Hepatocyte (in vitro differentiated cells): ENCODE measurements at regions not wholly inside any gene's neighbourhood (a gene's known extent, or its start where the extent isn't known, plus 50 kb on each side); places are given as distances from the start of the nearest gene placed in this dataset.

ENCODE experiments used
- CTCF ChIP-seq: fragments of 200-600 bp; sonication (generic); IDR thresholded peaks from 2 replicates; pipeline ENCODE4 v1.5.1; 2016; ENCODE audit warnings: antibody characterized with exemption, mild to moderate bottlenecking; ENCODE audit not compliant: poor library complexity
- EZH2 ChIP-seq: fragments of 200-600 bp; sonication (generic); IDR thresholded peaks from 2 replicates; pipeline ENCODE4 v1.6.1; 2016; ENCODE audit warnings: antibody characterized with exemption, mild to moderate bottlenecking, borderline replicate concordance
- EZH2phosphoT487 ChIP-seq: fragments of 200-600 bp; sonication (generic); IDR thresholded peaks from one replicate; pipeline ENCODE4 v1.6.1; 2018; ENCODE audit warnings: antibody characterized with exemption, mild to moderate bottlenecking, low read depth, moderate library complexity; ENCODE audit not compliant: unreplicated experiment, severe bottlenecking

GRCh38 chr18:41540237-41540871 is 414.7 kb upstream of the PIK3C3 start:
- TF ChIP-seq EZH2phosphoT487 (no peak), CTCF (no peak), EZH2 (no peak)
